Large intestine (tissue), 3 donors: ENCODE measurements at regions not wholly inside any gene's neighbourhood (a gene's known extent, or its start where the extent isn't known, plus 50 kb on each side); places are given as distances from the start of the nearest gene placed in this dataset.
"Not testable (repeated sequence)": the region's sequence is repeated elsewhere in the genome, so short reads cannot be mapped to it uniquely, and the experiment has no call there.

ENCODE experiments used
- DNase-seq, 2 donors: peaks; one replicate each; pipeline versions ENCODE4 v3.0.0 to v3.0.0-alpha.2; 2013
- H3K27ac ChIP-seq: one replicate; pipeline ENCODE4 v1.5.1; 2013; ENCODE audit warnings: low read length
- H3K27me3 ChIP-seq: 2 replicates; pipeline ENCODE4 v1.6.1; 2013; ENCODE audit warnings: low read length; ENCODE audit not compliant: control insufficient read depth, insufficient read depth
- H3K36me3 ChIP-seq: 2 replicates; pipeline ENCODE4 v1.6.1; 2013; ENCODE audit warnings: low read length; ENCODE audit not compliant: control insufficient read depth, insufficient read depth
- H3K4me1 ChIP-seq: one replicate; pipeline ENCODE4 v1.6.1; 2013; ENCODE audit warnings: low read length; ENCODE audit not compliant: control insufficient read depth, insufficient read depth
- H3K4me3 ChIP-seq: one replicate; pipeline ENCODE4 v1.5.1; 2013; ENCODE audit warnings: low read length
- H3K9me3 ChIP-seq: one replicate; pipeline ENCODE4 v1.6.1; 2013; ENCODE audit warnings: mild to moderate bottlenecking, low read depth, low read length, moderate library complexity; ENCODE audit not compliant: control insufficient read depth
- WGBS: methylation state at CpG from one replicate; pipeline ENCODE4 v1.1.5; 2013; ENCODE audit warnings: low lambda C conversion rate; ENCODE audit not compliant: insufficient coverage; 5-methylcytosine and 5-hydroxymethylcytosine counted together

- Histone ChIP-seq H3K27ac (no peak overlapping the region), H3K9me3 (no peaks in the 10 kb centered on the region), H3K27me3 (peaks cover 7% of the 10 kb centered on the region), H3K36me3 (no peaks in the 10 kb centered on the region), H3K4me1 (peaks cover 3% of the 10 kb centered on the region), H3K4me3 (no peak overlapping the region)
- 100% methylated on average over 1 of the region's 25 CpGs for WGBS
- DNase-seq = no peak
Measured at GRCh38 chr16:87045466-87046216, 271.6 kb downstream of the C16orf95 start.

- no CpG with 5 or more reads among the region's 9 CpGs for WGBS
- Histone ChIP-seq H3K27ac (no peak overlapping the region), H3K4me3 (no peak overlapping the region), H3K27me3 (peaks cover 7% of the 10 kb centered on the region), H3K4me1 (peaks cover 3% of the 10 kb centered on the region), H3K9me3 (no peaks in the 10 kb centered on the region), H3K36me3 (no peaks in the 10 kb centered on the region)
- no peak for DNase-seq
Measured at GRCh38 chr16:87046235-87046634, 271.0 kb downstream of the C16orf95 start.

- no peak for DNase-seq
- Histone ChIP-seq H3K36me3 (no peaks in the 10 kb centered on the region), H3K27me3 (peaks cover 8% of the 10 kb centered on the region), H3K9me3 (no peaks in the 10 kb centered on the region), H3K4me3 (no peak overlapping the region), H3K4me1 (peaks cover 3% of the 10 kb centered on the region), H3K27ac (no peak overlapping the region)
- WGBS = no CpG with 5 or more reads among the region's 13 CpGs
Measured at GRCh38 chr16:87047221-87048037, 269.8 kb downstream of the C16orf95 start.

GRCh38 chr16:87048038-87048729 lies 269.0 kb downstream of the C16orf95 start:
- H3K9me3 ChIP-seq = no peaks in the 10 kb centered on the region
- peaks cover 3% of the 10 kb centered on the region for H3K4me1 ChIP-seq
- H3K27ac ChIP-seq = no peak overlapping the region
- peaks cover 14% of the 10 kb centered on the region for H3K27me3 ChIP-seq
- H3K36me3 ChIP-seq = no peaks in the 10 kb centered on the region
- no peak overlapping the region for H3K4me3 ChIP-seq
- DNase-seq = no peak
- no CpG with 5 or more reads among the region's 9 CpGs for WGBS

- H3K27me3 ChIP-seq = peaks cover 19% of the 10 kb centered on the region
- no peak overlapping the region for H3K4me3 ChIP-seq
Measured at GRCh38 chr16:87048730-87049115, 268.5 kb downstream of the C16orf95 start.

GRCh38 chr16:87049216-87049615 lies 268.0 kb downstream of the C16orf95 start:
- H3K27ac ChIP-seq, DNase-seq, H3K4me3 ChIP-seq, H3K36me3 ChIP-seq, H3K4me1 ChIP-seq, H3K9me3 ChIP-seq: not testable (repeated sequence)
- H3K27me3 ChIP-seq = peaks cover 20% of the 10 kb centered on the region
- WGBS = no CpG with 5 or more reads among the region's 7 CpGs

More at GRCh38 chr16:87048730-87049115, 268.5 kb downstream of the C16orf95 start:
- Histone ChIP-seq H3K4me1 (peaks cover 3% of the 10 kb centered on the region), H3K36me3 (no peaks in the 10 kb centered on the region), H3K9me3 (no peaks in the 10 kb centered on the region), H3K27ac (no peak overlapping the region)
- no peak for DNase-seq
- WGBS = no CpG with 5 or more reads among the region's 8 CpGs

GRCh38 chr16:87050142-87050541 lies 267.1 kb downstream of the C16orf95 start:
- no peaks in the 10 kb centered on the region for H3K36me3 ChIP-seq
- peaks cover 3% of the 10 kb centered on the region for H3K4me1 ChIP-seq
- no peak overlapping the region for H3K4me3 ChIP-seq
- H3K27me3 ChIP-seq = peaks cover 20% of the 10 kb centered on the region
- H3K27ac ChIP-seq = no peak overlapping the region
- no CpG with 5 or more reads among the region's 15 CpGs for WGBS
- H3K9me3 ChIP-seq = no peaks in the 10 kb centered on the region
- DNase-seq = no peak

- Histone ChIP-seq H3K9me3 (no peaks in the 10 kb centered on the region), H3K4me1 (peaks cover 3% of the 10 kb centered on the region), H3K4me3 (no peak overlapping the region), H3K36me3 (no peaks in the 10 kb centered on the region), H3K27ac (no peak overlapping the region), H3K27me3 (peaks cover 17% of the 10 kb centered on the region)
- no CpG with 5 or more reads among the region's 18 CpGs for whole genome bisulfite sequencing
- no peak for DNase-seq
Measured at GRCh38 chr16:87051526-87052320, 265.5 kb downstream of the C16orf95 start.

GRCh38 chr16:87052506-87052905 lies 264.7 kb downstream of the C16orf95 start:
- no peak overlapping the region for H3K4me3 ChIP-seq
- H3K4me1 ChIP-seq = peaks cover under 1% of the 10 kb centered on the region
- no CpG with 5 or more reads among the region's 6 CpGs for WGBS
- no peak for DNase-seq
- no peaks in the 10 kb centered on the region for H3K9me3 ChIP-seq
- H3K27ac ChIP-seq = no peak overlapping the region
- H3K36me3 ChIP-seq = no peaks in the 10 kb centered on the region
- peaks cover 15% of the 10 kb centered on the region for H3K27me3 ChIP-seq
